SKM-1 treated with dmso at 0.1 percent for 144 hours (cell line): ENCODE measurements at regions not wholly inside any gene's neighbourhood (a gene's known extent, or its start where the extent isn't known, plus 50 kb on each side); places are given as distances from the start of the nearest gene placed in this dataset.

Experiments
- DNase-seq: peaks from one replicate; lab custom pipeline; 2025; ENCODE audit not compliant: unreplicated experiment; lab: John Stamatoyannopoulos, UW

DNA sequence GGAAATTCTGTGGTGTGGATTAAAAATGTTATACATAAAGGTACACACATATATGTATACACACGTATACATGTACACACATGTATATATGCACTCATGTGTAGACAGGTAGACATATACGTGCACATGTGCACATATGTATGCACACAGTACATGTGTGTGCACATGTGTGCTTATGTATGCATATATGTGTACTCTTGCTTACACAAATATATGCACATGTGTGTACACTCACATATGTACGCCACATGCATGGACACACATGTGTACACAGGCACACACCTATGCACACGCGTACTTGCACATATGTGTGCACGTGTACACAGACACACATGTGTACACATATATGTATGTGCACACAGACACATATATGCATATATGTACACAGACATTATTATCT lies 142.8 kb upstream of the SALL3 start:
- no peak for DNase-seq

DNA sequence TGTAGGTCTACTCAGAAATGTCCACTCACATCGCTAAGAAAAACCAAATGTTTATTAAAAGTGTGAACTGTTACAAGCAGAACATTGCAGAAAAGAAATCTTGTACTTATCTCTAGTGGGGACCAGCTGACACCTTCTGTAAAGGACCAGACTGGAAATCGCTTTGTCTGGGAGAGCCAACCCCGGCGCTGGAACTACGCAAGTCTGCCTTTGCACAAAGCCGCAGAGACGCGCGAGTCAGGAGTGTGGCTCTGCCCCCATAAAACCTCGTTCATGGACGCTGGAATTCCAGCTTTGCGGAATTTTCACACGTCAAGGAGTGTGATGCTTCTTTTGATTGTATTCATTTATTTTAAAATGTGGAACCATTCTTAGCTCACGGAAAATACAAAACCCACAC lies 141.9 kb upstream of the SALL3 start:
- no peak for DNase-seq

DNA sequence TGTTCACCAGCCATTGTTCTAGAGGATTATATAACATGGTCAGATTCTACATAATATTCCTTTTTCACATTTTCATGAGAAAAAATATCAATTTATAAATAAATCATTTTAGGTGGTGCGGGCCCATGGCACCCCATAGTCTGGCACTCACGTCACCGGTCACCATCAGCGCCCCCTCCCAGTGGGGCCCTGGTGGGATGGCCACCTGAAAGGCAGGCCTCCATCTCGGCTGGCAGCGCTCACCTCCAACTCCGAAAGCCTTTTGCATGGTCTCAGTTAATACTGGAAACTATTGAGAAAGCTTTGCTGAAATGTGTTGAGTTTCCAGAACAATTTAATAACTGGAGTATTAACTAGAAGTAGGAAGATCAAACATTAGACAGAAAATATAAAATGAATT lies 141.4 kb upstream of the SALL3 start:
- no peak for DNase-seq

DNA sequence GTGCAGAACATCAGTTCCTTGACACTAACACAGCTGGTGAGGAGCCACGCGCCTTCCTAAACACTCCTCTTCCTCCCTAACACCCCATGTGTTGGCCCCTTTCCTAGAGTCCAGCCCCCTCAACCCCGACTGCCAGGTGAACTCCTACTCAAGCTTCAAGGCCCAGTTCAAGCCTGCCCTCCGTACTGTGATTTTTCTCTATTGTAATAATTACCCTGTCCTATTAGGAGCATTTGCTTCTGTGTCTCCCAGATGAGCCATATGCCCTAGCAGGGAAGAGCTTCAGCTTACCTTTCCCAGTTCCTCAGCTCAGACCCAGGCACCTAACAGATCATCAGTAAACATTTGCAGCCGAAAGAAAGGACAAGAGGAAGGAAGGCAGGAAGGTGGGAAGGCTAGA lies 130.6 kb upstream of the SALL3 start:
- DNase-seq: no peak

DNA sequence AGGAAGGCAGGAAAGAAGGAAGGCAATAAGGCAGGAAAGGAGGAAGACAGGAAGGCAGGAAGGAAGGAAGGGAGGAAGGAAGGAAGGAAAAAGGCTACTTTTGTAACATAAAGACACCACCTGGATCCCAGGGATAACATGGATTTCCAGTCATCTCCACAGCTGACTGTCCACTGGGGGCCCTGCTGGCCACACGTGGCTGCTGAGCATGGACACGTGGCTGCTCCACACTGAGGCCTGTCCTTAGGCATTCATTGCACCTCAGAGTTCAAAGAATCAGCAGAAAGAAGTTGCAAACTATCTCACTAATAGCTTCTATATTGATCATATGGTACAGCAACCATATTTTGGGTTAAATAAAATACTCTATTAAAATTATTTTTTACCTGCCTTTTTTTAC lies 130.2 kb upstream of the SALL3 start:
- no peak for DNase-seq

DNA sequence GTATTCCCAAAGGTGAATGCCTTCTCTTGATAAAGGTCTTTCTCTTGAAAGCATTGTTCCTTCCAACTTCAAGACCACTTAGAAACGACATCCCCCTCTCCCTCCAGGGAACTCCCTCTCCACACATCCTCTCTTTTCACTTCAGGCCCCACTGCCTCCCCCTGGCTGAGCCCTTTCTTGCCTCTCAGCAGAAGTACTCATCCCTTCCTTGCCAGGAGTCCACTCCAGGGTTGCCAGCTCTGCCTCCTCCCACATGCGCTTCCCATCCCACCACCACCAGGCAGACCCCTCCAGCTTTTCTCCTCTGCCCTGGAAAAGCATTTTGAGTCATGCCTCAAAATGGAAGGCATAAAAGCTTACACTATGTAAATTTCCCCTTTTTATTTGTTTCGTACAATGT lies 126.3 kb upstream of the SALL3 start:
- DNase-seq: no peak

DNA sequence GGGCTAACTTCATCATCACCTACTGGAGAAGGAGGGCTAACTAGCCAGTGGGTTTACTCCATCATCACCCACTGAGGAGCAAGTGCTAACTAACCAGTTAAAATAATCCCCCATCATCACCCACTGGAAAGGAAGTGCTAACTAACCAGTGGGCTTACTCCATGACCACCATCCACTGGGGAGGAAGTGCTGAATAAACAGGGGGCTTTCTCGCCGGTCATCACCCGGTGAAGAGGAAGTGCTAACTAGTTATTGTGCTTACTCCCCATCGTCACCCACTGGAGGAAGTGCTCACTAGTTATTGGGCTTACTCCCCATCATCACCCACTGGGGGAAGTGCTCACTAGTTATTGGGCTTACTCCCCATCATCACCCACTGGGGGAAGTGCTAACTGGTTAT lies 124.4 kb upstream of the SALL3 start:
- no peak for DNase-seq

DNA sequence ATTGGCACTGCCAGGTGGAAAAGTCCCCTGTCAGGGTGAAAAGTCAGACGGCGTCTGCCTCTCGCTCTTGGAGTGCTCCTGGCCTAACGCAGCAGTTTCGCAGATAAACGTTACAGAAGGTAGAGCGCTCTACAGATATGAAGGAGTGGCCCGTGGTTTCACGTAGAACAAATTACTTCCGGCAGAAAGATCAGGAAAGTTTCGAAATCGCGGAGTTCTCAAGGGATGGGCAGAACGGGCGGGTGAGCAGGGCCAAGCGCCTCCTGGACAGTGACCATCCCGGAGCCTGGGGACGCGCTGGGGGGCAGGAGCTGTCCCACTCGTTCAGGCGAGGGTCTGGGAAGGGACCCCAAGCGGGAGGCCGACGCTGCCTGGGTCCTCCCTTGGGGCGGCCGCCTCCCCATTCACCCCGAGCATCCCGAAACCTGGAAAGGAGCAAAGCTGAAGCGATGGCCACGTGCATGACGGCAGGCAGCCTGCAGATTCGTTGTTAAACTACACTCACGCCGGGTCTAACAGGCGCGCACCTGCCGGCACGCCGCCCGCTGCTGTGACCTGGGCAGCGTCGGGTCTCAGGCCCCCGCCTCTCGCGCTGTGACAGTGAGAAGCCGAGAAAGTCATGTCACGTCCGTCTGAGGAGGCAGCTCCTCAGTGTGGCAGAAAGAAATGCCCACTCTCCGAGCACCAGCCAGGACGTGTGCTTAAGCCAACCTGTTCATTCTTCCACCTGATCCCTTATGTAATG lies 122.9 kb upstream of the SALL3 start:
- no peak for DNase-seq

DNA sequence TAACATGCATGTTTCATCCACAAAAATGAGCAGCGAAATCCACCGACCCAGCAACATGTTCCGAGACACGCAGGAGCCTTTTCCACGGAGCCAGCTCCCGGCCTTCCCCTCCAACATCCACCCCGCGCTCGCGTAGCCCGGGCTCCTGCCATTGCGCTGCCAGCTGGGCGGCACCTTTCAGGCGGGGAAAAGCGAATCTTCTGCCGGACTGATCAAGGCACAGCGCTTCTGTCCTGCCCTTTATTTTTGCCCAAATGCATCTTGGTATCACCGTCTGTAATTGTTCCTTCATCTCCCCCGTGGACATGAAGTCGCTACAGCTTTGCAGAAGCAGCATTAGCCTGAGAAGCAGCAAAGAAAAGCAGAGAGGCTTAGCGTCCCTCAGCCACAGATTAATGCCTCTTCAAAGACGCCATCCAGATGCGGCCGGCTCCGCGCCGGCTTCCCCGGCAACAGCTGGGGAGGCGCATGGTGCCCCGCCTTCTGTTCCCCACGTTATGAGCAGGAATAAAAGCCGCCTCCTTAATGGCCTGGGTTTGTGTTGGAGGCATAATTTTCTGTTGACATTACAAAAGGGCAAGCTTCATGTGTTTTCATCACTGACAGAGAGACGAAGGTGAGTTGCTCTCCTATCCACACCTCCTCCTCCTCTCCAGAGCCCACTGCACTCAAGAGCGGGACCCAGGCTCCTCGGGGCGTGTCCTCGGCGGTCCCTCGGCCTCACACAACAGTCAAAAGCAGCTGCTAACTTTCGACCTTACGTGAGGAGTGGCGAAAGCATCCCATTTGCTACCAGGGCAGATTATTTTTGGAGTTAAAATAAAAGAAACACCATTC lies 122.1 kb upstream of the SALL3 start:
- no peak for DNase-seq

DNA sequence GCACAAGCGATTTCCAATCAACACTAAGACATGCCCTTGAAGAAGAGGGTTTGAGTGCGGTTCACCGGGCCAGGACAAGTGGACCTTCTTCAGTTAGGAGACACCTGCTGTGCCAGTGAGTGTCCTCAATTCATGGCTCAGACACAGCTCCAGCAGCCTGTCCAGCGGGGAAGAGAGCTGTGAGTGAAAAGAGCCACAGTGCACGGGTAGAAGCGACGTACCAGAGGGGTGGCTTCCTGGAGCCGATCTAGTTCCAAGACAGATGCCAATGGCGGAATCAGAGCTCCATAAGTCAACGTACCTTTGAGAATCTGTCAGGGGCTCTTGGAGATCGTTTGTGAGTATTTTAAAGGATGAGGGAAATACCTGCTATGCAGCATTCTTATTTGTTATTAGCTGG lies 119.9 kb upstream of the SALL3 start:
- no peak for DNase-seq

DNA sequence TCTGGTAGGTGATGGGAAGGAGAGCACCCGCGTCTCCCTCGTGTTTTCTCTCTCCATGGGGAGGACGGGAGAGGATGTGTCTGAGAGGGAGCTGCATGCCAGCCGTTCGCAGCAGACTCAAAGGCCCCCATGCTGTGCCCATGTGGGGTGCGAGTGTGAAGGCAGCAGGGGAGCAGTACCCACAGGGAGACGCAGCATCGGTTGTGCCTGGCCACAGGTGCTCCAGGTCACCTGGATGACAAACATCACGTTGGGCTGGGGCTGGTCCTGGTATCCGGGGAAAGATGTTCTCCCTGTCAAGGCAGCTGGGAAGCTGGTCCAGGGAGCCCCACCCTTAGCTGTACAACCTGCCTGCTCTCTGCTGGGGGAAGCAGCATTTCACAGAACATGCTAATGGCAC lies 119.5 kb upstream of the SALL3 start:
- DNase-seq: no peak

DNA sequence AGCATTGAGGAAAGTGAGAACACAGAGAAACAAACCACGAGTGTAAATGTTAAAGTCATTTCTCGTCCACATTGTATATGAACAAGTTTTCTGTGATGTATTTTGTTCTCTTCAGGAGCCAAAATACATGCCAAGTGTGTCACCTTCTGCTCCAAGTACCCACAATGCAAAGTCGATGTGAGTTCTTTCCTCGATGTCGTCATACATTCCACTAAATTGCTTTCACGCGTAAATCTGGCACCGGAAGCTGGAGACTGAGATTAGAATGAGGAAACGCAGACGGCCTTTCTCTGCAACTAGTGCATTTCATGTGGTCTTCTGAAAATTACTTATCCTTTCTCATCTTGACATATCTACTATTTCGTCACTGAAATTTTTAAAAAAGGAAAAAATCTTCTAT lies 118.5 kb upstream of the SALL3 start:
- DNase-seq: no peak

DNA sequence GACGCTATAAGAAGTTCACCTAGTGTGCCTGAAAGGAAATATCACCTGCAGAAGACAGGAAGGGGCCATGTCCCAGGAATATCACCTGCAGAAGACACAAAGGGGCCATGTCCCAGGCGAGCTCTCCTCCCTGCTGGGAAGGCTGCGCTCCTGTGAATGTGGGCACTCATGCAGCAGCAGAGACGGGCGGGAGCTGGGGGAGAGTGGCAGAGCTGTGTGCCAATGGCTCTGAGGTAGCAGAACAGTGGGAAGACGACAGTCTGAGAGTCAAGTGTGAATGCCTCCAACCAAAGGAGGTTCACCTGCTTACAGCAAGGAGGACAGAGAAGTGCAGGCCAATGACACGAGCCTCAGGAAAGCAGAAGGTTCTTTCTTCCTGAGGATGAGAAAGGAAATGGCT lies 117.9 kb upstream of the SALL3 start:
- DNase-seq: no peak

DNA sequence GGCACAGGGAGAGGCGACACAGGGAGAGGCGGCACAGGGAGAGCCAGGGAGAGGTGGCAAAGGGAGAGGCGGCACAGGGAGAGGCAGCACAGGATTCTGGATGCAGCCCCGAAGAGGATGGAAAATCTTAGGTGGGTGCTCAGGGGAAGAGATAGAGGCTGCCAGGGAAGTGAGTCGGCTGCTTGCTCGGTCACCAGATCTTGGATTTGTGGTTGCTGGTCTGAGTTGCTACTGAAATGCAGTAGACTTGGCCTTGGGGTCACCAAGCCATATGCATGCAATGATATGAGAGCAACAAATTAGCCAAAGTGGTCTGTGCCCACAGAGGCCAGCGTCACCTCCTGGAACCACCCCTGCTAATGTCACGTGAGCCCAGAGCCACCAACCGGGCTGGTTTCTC lies 117.2 kb upstream of the SALL3 start:
- no peak for DNase-seq

DNA sequence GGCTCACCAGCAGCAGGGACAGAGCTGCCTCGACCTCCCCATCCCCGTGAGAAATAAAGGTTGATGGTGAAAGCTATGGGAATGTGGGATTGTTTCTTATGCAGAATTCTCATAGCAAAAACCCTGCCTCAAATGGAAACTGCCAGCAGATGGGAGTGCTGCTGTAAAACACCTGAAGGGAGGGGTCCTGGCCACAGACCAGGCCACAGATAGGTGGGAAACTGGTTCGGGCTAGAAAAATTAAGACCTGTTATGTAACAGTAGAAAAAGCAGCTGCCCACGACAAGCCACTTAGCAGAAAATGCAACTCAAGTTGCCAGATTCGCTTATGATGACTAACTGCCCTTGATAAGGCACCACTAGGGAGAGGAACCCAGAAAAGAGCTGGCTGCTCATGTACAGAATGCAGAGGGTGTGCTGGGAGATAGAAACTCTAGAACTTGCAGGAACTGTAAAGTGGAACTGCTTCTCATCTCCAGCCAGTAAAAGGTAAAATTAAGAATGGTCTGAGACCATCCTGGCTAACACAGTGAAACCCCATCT lies 114.5 kb upstream of the SALL3 start:
- DNase-seq: no peak

DNA sequence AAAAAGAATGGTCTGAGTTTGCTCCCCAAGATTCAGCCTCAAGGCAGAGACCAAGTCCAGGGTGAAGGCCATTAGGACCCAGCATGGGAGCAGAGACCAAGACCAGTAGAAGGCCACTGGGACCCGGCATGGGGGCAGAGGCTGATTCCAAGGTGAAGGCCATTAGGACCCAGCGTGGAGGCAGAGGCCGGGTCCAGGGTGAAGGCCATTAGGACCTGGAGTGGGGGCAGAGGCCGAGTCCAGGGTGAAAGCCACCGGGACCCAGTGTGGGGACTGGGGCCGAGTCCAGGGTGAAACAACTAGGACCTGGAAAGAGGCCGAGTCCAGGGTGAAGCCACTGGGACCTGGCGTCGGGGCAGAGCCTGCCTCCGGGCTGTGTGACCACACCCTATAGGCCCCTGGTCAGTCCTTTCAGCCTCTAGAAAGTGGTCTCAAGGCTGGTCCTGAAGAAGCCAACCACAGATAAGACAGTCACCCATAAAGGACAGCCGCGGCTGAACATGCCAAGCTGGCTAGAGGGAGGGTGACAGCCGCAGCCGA lies 113.8 kb upstream of the SALL3 start:
- DNase-seq: no peak

DNA sequence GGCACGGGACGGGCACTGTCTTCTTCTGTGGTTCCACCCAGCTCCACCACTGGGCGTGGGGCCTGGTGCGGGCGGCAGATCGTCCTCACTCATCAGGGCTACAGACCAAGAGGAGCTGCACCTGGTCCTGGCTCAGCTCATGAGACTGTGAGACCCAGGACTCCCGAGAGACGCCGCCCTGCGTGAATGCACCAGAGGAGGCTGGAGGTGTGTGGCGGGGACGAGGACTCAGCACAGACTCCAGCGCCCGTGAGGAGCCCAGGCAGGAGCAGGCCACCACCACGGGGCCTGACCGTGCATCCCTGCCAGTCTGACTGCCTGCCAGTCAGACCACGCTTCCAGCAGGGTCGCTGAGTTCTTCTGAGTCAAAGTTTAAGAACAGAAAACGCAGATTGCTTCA lies 112.5 kb upstream of the SALL3 start:
- DNase-seq: no peak

DNA sequence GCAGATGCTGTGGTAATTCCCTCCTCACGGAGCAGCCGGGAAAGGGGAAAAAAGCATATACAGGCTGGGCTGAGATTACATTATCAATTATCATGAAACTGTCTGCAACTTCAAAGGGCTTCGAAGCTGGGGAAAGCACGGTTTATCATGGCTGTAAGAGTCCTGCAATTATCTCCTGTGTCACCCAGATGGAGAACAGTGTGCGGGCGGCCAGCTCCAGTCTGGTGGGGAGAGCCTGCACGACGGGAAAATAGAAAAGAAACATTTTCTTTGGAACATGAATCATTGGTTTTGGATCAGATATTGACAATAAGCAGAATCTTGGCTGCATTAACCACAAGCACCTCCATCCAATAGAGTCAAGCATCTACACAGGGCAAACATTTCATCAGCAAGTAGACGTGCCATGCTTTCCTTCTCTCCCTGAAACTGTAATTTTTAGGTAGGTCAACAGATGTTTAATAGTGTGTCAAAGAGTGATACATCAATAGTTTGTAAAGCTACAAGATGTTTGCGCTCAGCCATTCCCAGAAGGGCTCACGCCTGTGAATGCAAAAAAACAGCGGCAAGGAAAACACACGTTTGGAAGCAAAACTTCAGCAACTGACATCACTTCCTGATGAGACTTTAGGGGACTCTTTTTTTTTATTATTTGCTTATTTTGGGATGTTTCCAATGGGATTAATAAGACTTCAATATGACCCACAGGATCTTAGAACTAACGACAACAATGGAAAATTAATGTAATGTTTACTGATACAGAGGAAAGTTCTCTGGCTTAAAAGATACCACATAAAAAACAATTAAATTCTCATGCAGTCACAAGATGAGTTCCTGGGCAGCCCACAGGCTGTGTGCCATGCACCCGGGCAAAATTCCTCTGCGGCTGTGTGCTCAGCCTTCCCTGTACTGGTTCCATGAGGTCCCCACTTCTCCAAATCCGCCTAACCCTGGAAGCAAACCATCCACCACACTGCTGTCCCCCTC lies 111.0 kb upstream of the SALL3 start:
- DNase-seq: no peak

DNA sequence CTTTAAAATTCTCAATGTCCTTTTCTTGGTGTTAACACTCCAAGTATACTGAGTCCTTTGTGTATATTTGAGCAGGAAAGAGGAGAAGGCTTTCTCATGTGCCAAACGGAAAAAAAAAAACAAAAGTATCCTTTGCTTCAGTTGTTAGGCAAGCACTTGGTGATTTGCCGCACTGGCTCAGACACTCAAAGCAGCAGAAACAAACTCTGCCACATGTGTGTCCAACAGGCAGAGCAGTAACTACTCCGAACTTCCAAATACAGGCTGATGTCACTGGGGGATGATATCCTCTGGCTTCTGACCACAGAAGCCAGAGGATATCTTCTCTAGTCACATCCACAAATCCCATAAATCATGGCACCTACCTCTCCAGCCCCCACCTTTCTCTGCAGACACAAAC lies 108.0 kb upstream of the SALL3 start:
- DNase-seq: no peak

DNA sequence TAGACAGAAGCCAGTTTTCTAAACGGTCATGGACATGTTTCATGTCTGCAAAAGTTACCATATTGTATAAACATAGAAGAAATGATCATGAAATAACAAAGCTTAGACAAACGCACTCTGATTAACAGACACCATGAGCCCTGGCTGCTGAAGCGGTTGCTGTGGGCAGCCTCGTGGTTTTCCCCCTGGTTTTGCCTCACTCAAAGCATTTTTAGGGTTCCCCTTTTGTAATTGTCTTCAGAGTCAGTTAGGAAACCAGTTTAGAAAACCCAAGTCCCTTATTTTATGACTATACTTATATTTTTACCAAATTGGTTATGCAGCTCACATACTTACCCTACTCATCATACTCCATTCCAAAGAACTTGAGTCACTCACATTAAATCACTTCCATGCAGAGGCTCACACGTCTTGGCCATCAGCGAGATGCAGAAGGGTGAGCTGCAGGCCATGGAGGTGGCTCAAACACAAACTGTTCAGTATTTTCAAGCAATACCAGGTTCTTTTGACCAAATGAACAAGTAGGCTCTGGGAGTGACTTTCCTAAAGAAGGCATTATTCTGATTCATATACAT lies 105.6 kb upstream of the SALL3 start:
- peak; percentile 43 for DNase-seq
